ENCODE measurements at regions not wholly inside any gene's neighbourhood (a gene's known extent, or its start where the extent isn't known, plus 50 kb on each side); places are given as distances from the start of the nearest gene placed in this dataset.
A peak's percentile ranks its signal among the peaks of the same experiment; 100 is the strongest.
"Not testable (repeated sequence)": the region's sequence is repeated elsewhere in the genome, so short reads cannot be mapped to it uniquely, and the experiment has no call there.

DNA sequence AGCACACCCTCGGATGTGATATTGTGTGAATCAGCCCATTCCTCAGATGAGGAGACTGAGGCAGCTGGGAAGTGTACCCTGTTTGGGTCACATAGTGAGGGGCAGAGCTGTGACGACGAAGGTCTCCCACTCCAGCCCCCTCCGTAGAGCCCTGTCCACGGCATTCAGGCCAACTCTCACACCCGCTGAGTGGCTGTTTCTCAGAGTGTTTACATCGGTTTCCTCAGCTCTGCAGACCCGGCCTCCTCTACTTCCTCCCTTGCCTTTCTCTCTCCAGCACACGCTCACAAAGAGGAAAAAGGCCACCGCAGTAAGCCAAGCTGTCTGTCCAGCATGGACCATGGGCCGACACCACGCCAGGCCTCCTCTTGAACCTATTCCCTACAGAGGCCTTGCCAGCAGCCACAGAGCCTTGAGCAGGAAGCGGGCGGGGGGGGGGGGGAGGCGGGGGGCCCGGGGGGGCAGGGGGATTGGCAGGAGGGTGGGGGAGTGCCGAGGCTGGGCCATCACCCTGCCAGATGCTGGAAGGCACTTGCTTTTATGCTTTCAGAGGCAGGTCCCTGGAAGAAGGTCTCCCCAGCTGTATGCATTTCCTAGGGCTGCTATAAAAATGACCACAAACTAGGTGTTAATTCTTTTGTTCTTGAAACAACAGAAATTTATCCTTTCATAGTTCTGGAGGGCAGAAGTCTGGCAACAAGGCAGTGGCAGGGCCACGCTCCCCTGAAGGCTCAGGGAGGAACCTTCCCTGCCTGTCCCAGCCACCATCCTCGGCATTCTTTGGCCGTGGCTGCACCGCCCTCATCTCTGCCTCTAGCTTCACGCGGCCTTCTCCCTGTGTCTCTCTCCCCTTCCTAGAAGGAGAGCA is 178.4 kb downstream of the PSMG1 start:
- Mint-ChIP-seq H3K27me3 (ENCODE audit: unreplicated experiment) (peaks cover 3% of the 10 kb centered on the region), H3K36me3 (ENCODE audit: low read depth, unreplicated experiment) (no peaks in the 10 kb centered on the region), H3K4me1 (ENCODE audit: unreplicated experiment) (peaks cover 72% of the 10 kb centered on the region), H3K9me3 (ENCODE audit: unreplicated experiment) (no peaks in the 10 kb centered on the region), H3K27ac (ENCODE audit: unreplicated experiment) (peak overlapping the region; percentile 93), H3K4me3 (ENCODE audit: unreplicated experiment) (no peak overlapping the region)
- TF ChIP-seq, protein P1, sequence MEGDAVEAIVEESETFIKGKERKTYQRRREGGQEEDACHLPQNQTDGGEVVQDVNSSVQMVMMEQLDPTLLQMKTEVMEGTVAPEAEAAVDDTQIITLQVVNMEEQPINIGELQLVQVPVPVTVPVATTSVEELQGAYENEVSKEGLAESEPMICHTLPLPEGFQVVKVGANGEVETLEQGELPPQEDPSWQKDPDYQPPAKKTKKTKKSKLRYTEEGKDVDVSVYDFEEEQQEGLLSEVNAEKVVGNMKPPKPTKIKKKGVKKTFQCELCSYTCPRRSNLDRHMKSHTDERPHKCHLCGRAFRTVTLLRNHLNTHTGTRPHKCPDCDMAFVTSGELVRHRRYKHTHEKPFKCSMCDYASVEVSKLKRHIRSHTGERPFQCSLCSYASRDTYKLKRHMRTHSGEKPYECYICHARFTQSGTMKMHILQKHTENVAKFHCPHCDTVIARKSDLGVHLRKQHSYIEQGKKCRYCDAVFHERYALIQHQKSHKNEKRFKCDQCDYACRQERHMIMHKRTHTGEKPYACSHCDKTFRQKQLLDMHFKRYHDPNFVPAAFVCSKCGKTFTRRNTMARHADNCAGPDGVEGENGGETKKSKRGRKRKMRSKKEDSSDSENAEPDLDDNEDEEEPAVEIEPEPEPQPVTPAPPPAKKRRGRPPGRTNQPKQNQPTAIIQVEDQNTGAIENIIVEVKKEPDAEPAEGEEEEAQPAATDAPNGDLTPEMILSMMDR (IDR thresholded peaks at IDR 0.05; ENCODE audit: unreplicated experiment), result no peak
- DNase-seq (ENCODE audit: low spot score), result no peak

DNA sequence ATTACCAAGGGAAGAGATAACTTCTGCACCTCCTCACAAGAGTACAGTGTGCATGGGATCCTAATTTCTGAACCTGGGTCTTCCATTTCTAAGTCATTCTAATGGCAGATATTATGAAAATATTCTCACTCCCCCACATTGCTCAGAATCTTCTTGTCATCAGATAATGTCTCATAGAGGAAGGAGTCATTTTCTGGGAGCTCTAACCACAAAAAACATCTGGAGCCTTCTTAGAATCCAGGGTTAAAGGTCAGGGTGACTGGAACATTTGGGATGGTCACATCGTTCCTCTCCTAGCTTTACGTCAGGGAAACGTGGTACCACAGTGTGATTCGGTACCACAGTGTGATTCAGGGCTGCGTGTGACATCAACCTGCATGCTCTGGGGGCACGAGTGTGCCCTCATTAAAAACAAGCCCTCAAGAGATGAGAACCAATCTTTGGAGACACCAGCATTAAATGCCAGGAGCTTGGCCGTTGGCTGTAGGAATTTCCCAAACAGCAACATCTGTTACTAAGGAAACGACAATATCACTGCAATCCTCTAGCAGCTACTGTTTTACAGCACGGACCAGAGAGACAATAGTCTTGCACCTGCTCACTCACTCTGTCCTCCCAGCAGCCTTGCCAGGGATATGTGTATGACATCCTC is 179.1 kb downstream of the PSMG1 start:
- Mint-ChIP-seq H3K9me3 (ENCODE audit: unreplicated experiment) (no peaks in the 10 kb centered on the region), H3K36me3 (ENCODE audit: low read depth, unreplicated experiment) (no peaks in the 10 kb centered on the region), H3K27me3 (ENCODE audit: unreplicated experiment) (peaks cover 4% of the 10 kb centered on the region), H3K27ac (ENCODE audit: unreplicated experiment) (peak overlapping the region; percentile 93), H3K4me1 (ENCODE audit: unreplicated experiment) (peaks cover 79% of the 10 kb centered on the region), H3K4me3 (ENCODE audit: unreplicated experiment) (no peak overlapping the region)
- TF ChIP-seq, protein P1 (IDR thresholded peaks at IDR 0.05; ENCODE audit: unreplicated experiment), result no peak
- DNase-seq (ENCODE audit: low spot score), result no peak

DNA sequence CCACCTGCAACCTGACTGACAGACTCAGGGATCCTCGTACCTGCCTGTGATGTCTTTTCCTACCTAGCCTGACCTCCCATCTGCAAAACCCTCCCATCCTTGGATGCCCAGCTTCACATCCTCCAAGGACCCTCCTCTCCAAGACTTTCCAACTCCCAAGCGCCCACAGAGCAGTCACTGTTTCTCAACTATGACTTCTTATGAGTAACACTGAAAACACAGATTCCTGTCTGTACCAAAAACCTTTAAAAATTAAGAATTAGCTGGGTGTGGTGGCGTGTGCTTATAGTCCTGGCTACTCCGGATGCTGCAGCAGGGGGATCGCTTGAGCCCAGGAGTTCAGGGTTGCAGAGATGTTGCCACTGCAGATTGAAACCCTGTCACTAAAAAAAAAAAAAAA is 181.9 kb downstream of the PSMG1 start:
- peak overlapping the region; percentile 35 for H3K4me3 Mint-ChIP-seq (ENCODE audit: unreplicated experiment)
- no peak for DNase-seq (ENCODE audit: low spot score)
- peaks cover 5% of the 10 kb centered on the region for H3K27me3 Mint-ChIP-seq (ENCODE audit: unreplicated experiment)
- peaks cover 63% of the 10 kb centered on the region for H3K4me1 Mint-ChIP-seq (ENCODE audit: unreplicated experiment)
- no peaks in the 10 kb centered on the region for H3K9me3 Mint-ChIP-seq (ENCODE audit: unreplicated experiment)
- TF ChIP-seq, protein P1 (IDR thresholded peaks at IDR 0.05; ENCODE audit: unreplicated experiment), result no peak
- peak overlapping the region; percentile 90 for H3K27ac Mint-ChIP-seq (ENCODE audit: unreplicated experiment)
- no peaks in the 10 kb centered on the region for H3K36me3 Mint-ChIP-seq (ENCODE audit: low read depth, unreplicated experiment)

DNA sequence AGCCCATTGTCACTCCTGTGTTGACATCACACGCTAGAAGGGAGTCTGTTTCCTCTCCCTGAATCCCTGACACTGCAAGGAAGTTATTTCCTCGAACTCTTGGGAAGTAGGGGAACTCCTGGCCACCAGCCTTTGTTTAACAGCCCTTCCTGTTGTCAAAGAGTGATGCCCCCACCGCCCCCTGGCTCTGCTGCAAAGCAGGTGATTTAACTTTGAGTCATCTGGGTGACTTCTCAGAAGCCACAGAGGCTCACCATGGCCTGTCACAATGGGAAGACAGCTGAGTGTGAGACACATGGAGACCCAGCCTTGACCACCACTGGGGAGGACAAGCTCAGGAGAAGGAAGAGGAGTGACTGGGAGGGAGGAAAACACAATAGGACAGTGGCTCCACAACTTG is 182.8 kb downstream of the PSMG1 start:
- Mint-ChIP-seq H3K4me3 (ENCODE audit: unreplicated experiment) (no peak overlapping the region), H3K27me3 (ENCODE audit: unreplicated experiment) (peaks cover 5% of the 10 kb centered on the region), H3K9me3 (ENCODE audit: unreplicated experiment) (no peaks in the 10 kb centered on the region), H3K4me1 (ENCODE audit: unreplicated experiment) (peaks cover 60% of the 10 kb centered on the region), H3K36me3 (ENCODE audit: low read depth, unreplicated experiment) (no peaks in the 10 kb centered on the region), H3K27ac (ENCODE audit: unreplicated experiment) (peak overlapping the region; percentile 97)
- TF ChIP-seq, protein P1 (IDR thresholded peaks at IDR 0.05; ENCODE audit: unreplicated experiment), result no peak
- DNase-seq (ENCODE audit: low spot score), result peak; percentile 16

DNA sequence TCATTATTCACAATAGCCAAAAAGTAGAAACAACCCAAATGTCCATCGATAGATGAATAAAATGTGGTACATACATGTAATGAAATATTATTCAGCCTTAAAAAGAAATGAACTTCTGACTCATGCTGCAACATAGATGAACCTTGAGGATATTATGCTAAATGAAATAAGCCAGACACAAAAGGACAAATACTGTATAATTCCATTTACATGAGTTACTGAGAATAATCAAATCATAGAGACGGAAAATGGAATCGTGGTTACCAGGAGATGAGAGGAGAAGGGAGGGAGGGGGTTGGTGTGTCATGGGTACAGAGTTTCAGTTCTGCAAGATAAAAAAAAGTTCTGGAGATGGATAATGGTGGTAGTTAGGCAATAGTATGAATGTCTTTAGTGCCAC is 184.1 kb downstream of the PSMG1 start:
- no peaks in the 10 kb centered on the region for H3K36me3 Mint-ChIP-seq (ENCODE audit: low read depth, unreplicated experiment)
- H3K27ac Mint-ChIP-seq (ENCODE audit: unreplicated experiment), result peak overlapping the region; percentile 74
- peaks cover 6% of the 10 kb centered on the region for H3K27me3 Mint-ChIP-seq (ENCODE audit: unreplicated experiment)
- H3K9me3 Mint-ChIP-seq (ENCODE audit: unreplicated experiment), result no peaks in the 10 kb centered on the region
- TF ChIP-seq, protein P1 (IDR thresholded peaks at IDR 0.05; ENCODE audit: unreplicated experiment), result no peak
- DNase-seq (ENCODE audit: low spot score), result no peak
- peaks cover 59% of the 10 kb centered on the region for H3K4me1 Mint-ChIP-seq (ENCODE audit: unreplicated experiment)
- no peak overlapping the region for H3K4me3 Mint-ChIP-seq (ENCODE audit: unreplicated experiment)

DNA sequence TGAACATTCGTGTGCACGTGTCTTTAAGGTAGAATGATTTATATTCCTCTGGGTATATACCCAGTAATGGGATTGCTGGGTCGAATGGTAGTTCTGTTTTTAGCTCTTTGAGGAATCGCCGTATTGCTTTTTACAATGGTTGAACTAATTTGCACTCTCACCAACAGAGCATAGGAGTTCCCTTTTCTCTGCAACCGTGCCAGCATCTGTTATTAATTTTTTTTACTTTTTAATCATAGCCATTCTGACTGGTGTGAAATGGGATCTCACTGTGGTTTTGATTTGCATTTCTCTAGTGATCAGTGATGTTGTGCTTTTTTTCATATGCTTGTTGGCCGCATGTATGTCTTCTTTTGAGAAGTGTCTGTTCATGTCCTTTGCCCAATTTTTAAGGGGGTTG is 185.0 kb downstream of the PSMG1 start:
- H3K27ac Mint-ChIP-seq (ENCODE audit: unreplicated experiment); H3K36me3 Mint-ChIP-seq (ENCODE audit: low read depth, unreplicated experiment); H3K27me3 Mint-ChIP-seq (ENCODE audit: unreplicated experiment); DNase-seq (ENCODE audit: low spot score); H3K9me3 Mint-ChIP-seq (ENCODE audit: unreplicated experiment); H3K4me3 Mint-ChIP-seq (ENCODE audit: unreplicated experiment): not testable (repeated sequence)
- peaks cover 59% of the 10 kb centered on the region for H3K4me1 Mint-ChIP-seq (ENCODE audit: unreplicated experiment)

DNA sequence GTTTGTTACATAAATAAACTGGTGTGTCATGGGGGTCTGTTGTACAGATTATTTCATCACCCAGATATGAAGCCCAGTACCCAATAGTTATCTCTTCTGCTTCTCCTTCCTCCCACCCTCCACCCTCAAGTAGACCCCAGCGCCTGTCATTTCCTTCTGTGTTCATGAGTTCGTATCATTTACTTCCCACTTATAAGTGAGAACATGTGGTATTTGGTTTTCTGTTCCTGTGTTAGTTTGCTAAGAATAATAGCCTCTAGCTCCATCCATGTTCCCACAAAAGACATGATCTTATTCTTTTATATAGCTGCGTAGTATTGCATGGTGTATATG is 185.4 kb downstream of the PSMG1 start:
- H3K9me3 Mint-ChIP-seq (ENCODE audit: unreplicated experiment); H3K36me3 Mint-ChIP-seq (ENCODE audit: low read depth, unreplicated experiment); H3K27me3 Mint-ChIP-seq (ENCODE audit: unreplicated experiment); DNase-seq (ENCODE audit: low spot score); H3K4me3 Mint-ChIP-seq (ENCODE audit: unreplicated experiment); H3K27ac Mint-ChIP-seq (ENCODE audit: unreplicated experiment): not testable (repeated sequence)
- H3K4me1 Mint-ChIP-seq (ENCODE audit: unreplicated experiment), result peaks cover 61% of the 10 kb centered on the region
